ENCODE measurements at regions not wholly inside any gene's neighbourhood (a gene's known extent, or its start where the extent isn't known, plus 50 kb on each side); places are given as distances from the start of the nearest gene placed in this dataset.

GRCh38 chr18:34055227-34055626 lies 169.5 kb downstream of the NOL4 start:
- Histone ChIP-seq H2AFZ (ENCODE audit: low read depth) (no peak overlapping the region), H4K20me1 (ENCODE audit: insufficient read depth) (no peaks in the 10 kb centered on the region), H3K36me3 (ENCODE audit: insufficient read depth) (no peaks in the 10 kb centered on the region), H3K4me3 (IDR thresholded peaks at IDR 0.05; ENCODE audit: insufficient read depth, low read depth, low read length) (no peak overlapping the region), H3K79me2 (ENCODE audit: insufficient read depth, low read depth) (no peaks in the 10 kb centered on the region), H3K4me1 (ENCODE audit: low read depth, poor library complexity, severe bottlenecking) (no peaks in the 10 kb centered on the region), H3K4me2 (no peak overlapping the region), H3K27ac (no peak overlapping the region), H3K27me3 (ENCODE audit: insufficient read depth, low read depth) (no peaks in the 10 kb centered on the region), H3K9ac (no peak overlapping the region)
- no peak for TF ChIP-seq CTCF (conservative IDR thresholded peaks at IDR 0.05; ENCODE audit: low read depth, low read length)

- Histone ChIP-seq H4K20me1 (ENCODE audit: insufficient read depth) (no peaks in the 10 kb centered on the region), H3K79me2 (ENCODE audit: insufficient read depth, low read depth) (no peaks in the 10 kb centered on the region), H3K27me3 (ENCODE audit: insufficient read depth, low read depth) (no peaks in the 10 kb centered on the region), H3K27ac (no peak overlapping the region), H3K9ac (no peak overlapping the region), H3K36me3 (ENCODE audit: insufficient read depth) (no peaks in the 10 kb centered on the region), H3K4me3 (IDR thresholded peaks at IDR 0.05; ENCODE audit: insufficient read depth, low read depth, low read length) (no peak overlapping the region), H3K4me2 (no peak overlapping the region), H3K4me1 (ENCODE audit: low read depth, poor library complexity, severe bottlenecking) (no peaks in the 10 kb centered on the region), H2AFZ (ENCODE audit: low read depth) (no peak overlapping the region)
- no peak for TF ChIP-seq CTCF (conservative IDR thresholded peaks at IDR 0.05; ENCODE audit: low read depth, low read length)
Measured at GRCh38 chr18:34050661-34051060, 174.1 kb downstream of the NOL4 start.

- no peaks in the 10 kb centered on the region for H3K4me1 ChIP-seq (ENCODE audit: low read depth, poor library complexity, severe bottlenecking)
- H4K20me1 ChIP-seq (ENCODE audit: insufficient read depth): no peaks in the 10 kb centered on the region
- H2AFZ ChIP-seq (ENCODE audit: low read depth): no peak overlapping the region
- H3K27ac ChIP-seq: no peak overlapping the region
- TF ChIP-seq CTCF (conservative IDR thresholded peaks at IDR 0.05; ENCODE audit: low read depth, low read length): no peak
- H3K36me3 ChIP-seq (ENCODE audit: insufficient read depth): no peaks in the 10 kb centered on the region
- no peak overlapping the region for H3K9ac ChIP-seq
- no peak overlapping the region for H3K4me3 ChIP-seq (IDR thresholded peaks at IDR 0.05; ENCODE audit: insufficient read depth, low read depth, low read length)
- H3K4me2 ChIP-seq: no peak overlapping the region
- H3K79me2 ChIP-seq (ENCODE audit: insufficient read depth, low read depth): no peaks in the 10 kb centered on the region
- H3K27me3 ChIP-seq (ENCODE audit: insufficient read depth, low read depth): no peaks in the 10 kb centered on the region
Measured at GRCh38 chr18:34049511-34049910, 175.2 kb downstream of the NOL4 start.

- no peaks in the 10 kb centered on the region for H3K36me3 ChIP-seq (ENCODE audit: insufficient read depth)
- H4K20me1 ChIP-seq (ENCODE audit: insufficient read depth): no peaks in the 10 kb centered on the region
- no peaks in the 10 kb centered on the region for H3K4me1 ChIP-seq (ENCODE audit: low read depth, poor library complexity, severe bottlenecking)
- no peaks in the 10 kb centered on the region for H3K79me2 ChIP-seq (ENCODE audit: insufficient read depth, low read depth)
- H3K4me2 ChIP-seq: no peak overlapping the region
- no peak overlapping the region for H3K9ac ChIP-seq
- H2AFZ ChIP-seq (ENCODE audit: low read depth): no peak overlapping the region
- no peak overlapping the region for H3K27ac ChIP-seq
- no peaks in the 10 kb centered on the region for H3K27me3 ChIP-seq (ENCODE audit: insufficient read depth, low read depth)
- H3K4me3 ChIP-seq (IDR thresholded peaks at IDR 0.05; ENCODE audit: insufficient read depth, low read depth, low read length): no peak overlapping the region
- no peak for TF ChIP-seq CTCF (conservative IDR thresholded peaks at IDR 0.05; ENCODE audit: low read depth, low read length)
Measured at GRCh38 chr18:34048423-34048822, 176.3 kb downstream of the NOL4 start.

Data from KMS-11 (cell line).